GM19438 (cell line): ENCODE measurements at regions not wholly inside any gene's neighbourhood (a gene's known extent, or its start where the extent isn't known, plus 50 kb on each side); places are given as distances from the start of the nearest gene placed in this dataset.
"Not testable (repeated sequence)": the region's sequence is repeated elsewhere in the genome, so short reads cannot be mapped to it uniquely, and the experiment has no call there.

Experiments used
- ATAC-seq: cut with Tn5 transposase; IDR thresholded peaks from one replicate; pipeline ENCODE4 v1.9.1; 2021; ENCODE audit warnings: low read depth; ENCODE audit not compliant: unreplicated experiment

- ATAC-seq, result no peak
Measured at GRCh38 chr18:8984131-8984721, 118.3 kb upstream of the NDUFV2 start.

- no peak for ATAC-seq
Measured at GRCh38 chr18:8987241-8987640, 115.3 kb upstream of the NDUFV2 start.

- ATAC-seq, result peak; percentile 83
Measured at GRCh38 chr18:8988260-8988871, 114.1 kb upstream of the NDUFV2 start.

- no peak for ATAC-seq
Measured at GRCh38 chr18:8989017-8989416, 113.5 kb upstream of the NDUFV2 start.

DNA sequence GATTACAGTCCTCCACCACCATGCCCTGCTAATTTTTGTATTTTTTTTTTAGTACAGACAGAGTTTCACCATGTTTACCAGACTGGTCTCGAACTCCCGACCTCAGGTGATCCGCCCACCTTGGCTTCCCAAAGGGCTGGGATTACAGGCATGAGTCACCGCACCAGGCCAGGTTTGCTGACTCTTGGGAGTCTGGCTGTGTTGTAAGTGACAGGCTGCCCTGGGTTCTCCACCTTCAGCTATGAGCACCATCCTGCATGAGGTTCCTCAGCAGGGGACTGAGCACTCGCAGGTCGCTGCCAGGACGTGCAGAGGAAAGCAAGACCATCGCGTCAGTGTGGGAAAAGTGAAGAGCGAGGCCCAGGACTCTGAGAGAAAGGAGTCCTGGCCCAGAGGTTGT, 112.6 kb upstream of the NDUFV2 start:
- ATAC-seq, result no peak

- no peak for ATAC-seq
Measured at GRCh38 chr18:8990276-8991031, 112.0 kb upstream of the NDUFV2 start.

GRCh38 chr18:8991155-8991554, 111.3 kb upstream of the NDUFV2 start:
- no peak for ATAC-seq

GRCh38 chr18:8992500-8992899, 110.0 kb upstream of the NDUFV2 start:
- ATAC-seq, result not testable (repeated sequence)

DNA sequence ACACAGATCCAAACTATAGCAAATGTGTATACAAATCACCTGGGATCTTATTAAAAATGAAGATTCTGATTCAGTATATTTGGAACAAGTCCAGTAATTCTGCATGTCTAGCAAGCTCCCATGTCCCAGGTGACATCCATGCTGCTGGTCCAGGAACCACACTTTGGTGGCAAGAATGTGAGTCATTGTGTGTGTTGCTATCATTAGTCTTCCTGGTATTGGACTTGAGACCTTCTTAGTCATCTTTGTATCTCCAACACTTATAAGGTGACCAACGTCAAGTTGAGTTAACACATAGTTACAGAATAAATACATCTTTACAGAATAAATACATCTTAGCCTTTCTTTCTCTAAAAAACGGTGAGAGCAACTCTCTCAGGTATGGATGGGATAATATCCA, 107.9 kb upstream of the NDUFV2 start:
- ATAC-seq, result no peak

GRCh38 chr18:8995096-8995495, 107.4 kb upstream of the NDUFV2 start:
- ATAC-seq, result no peak

GRCh38 chr18:8996771-8997432, 105.6 kb upstream of the NDUFV2 start:
- ATAC-seq, result no peak

DNA sequence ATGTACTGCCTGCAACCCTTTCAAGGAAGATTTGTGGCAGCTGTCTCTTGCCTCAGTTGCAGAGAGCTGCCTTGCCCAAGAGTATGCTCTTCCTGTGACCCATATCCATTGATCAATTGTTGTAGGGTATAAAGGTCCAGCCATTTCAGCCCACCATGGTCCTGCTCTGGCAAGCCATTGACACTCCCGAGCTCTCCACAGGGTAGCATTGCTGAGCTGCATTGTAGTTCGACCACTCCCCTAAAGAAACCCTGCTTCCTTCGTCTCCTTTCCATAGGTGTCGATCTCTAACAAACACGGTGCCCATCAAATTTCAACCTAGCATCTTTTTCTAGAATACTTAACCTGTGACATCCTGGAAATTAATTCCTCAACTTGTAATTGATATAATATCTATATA, 104.9 kb upstream of the NDUFV2 start:
- ATAC-seq, result no peak

DNA sequence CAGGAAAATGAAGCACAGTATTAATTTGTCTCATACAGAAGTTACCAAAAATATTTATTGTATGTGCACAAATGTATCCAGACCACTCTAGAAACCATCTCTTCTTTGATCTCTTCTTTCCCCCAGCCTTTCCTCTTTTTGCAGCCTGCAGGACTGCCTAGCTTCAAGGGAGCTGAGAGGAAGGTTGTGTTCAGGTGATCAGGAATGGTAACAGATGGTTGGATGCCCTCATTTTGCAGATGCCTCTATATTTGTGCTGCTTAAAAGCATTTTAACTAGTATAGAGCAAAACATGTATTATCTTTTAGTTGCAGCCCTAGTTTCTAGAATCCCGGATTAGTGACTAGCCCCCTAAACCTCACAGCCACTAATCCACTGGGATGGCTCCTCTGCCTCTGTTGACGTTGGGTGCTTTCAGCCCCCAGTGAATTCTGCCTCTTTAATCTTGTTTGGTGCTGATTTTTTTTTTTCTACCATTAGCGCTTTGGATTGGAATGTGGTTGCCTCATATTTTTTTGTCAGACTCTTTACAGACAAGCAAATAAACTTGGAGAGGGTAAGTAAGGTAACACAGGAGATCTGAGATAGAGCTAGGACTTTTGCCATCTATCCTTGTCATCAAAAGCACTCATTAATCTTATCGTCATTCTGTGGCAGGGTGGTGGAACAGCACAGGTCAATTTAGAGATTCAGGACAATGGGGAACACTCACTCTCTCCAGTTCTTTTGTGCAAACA, 103.8 kb upstream of the NDUFV2 start:
- ATAC-seq, result no peak

GRCh38 chr18:8999872-9000271, 102.6 kb upstream of the NDUFV2 start:
- ATAC-seq, result no peak

- ATAC-seq, result no peak
Measured at GRCh38 chr18:9000733-9001132, 101.8 kb upstream of the NDUFV2 start.

DNA sequence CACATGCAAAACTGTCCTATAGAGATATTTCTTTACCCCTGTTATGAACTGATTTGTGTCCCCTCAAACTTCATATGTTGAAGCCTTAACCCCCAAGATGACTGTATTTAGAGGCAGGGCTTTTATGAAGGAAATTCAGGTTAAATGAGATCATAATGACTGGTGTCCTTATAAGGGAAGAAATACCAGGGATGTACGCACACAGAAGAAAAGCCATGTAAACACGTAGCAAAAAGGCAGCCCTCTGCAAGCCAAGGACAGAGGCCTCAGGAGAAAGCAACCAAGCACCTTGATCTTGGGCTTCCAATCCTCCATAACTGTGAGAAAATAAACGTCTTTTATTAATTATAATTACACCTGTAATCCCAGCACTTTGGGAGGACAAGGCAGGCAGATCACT, 101.3 kb upstream of the NDUFV2 start:
- no peak for ATAC-seq

DNA sequence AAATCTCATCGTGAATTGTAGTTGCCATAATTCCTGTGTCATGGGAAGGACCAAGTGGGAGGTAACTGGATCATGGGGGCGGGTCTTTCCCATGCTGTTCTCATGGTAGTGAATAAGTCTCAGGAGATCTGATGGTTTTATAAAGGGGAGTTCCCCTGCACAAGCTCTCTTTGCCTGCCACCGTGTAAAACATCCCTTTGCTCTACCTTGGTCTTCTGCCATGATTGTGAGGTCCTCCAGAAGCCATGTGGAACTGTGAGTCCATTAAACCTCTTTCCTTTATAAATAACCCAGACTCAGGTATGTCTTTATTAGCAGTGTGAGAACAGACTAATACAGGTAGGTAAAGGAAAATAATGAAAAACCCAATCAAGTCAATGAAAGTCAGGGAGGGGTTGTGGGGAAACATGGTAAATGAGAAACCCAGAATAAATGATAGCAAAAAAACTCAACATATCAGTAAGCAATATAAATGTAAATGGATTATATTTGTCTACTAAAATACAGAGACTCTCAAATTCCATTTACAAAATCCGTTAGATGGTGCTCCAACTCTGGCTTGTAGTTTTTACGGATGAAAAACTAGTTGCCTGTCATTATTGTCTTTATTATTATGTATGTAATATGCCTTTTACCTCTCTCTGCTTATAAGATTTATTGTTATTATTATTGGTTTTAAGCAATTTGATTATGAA, 98.9 kb upstream of the NDUFV2 start:
- no peak for ATAC-seq

DNA sequence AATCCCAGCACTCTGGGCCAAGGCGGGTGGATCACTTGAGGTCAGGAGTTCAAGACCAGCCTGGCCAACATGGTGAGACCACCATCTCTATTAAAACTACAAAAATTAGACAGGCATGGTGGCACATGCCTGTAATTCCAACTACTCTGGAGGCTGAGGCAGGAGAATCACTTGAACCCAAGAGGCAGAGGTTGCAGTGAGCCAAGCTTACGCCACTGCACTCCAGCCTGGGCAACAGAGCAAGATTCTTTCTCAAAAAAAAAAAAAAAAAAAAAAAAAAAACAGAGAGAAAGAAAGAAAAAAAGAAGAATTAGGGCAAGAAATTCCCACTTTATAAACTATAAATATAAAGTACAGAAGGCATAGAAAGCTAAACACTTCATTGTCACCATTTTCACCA, 98.2 kb upstream of the NDUFV2 start:
- ATAC-seq, result not testable (repeated sequence)

- not testable (repeated sequence) for ATAC-seq
Measured at GRCh38 chr18:9007700-9008099, 94.8 kb upstream of the NDUFV2 start.

DNA sequence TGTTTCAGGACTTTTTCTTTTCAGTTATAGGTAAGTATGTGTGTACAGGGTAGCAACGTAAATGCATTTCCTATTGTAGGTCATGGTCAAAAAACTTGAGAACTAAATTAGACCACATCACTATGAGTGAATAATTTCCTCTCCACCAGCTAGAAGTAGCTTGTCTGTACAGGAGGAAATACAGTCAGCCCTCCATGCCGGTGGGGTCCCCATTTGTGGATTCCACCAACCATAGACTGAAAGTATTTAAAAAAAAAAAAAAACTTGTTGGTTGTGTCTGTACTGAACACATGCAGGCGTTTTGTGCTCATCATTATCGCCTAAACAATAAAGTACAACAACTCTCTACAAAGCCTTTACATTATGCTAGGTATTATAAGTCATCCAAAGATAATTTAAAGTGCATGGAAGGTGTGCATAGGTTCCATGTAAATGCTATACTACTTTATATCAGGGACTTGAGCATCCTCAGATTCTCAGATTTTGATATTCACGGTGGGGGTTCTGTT, 94.2 kb upstream of the NDUFV2 start:
- ATAC-seq, result no peak
